ENCODE measurements at regions not wholly inside any gene's neighbourhood (a gene's known extent, or its start where the extent isn't known, plus 50 kb on each side); places are given as distances from the start of the nearest gene placed in this dataset.

DNA sequence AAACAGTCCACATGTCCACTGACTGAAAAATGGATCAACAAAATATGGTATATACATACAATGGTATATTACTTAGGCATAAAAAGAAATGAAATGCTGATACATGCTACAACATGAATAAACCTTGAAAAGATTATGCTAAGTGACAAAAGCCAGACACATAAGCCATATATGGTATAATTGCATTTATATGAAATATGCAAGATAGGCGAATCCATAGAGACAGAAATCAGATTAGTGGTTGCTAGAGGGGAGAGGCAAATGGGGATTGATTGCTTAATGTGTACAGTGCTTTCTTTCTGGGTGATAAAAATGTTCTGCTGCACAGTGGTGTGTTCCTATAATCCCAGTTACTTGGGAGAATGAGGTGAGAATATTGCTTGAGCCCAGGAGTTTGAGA lies 171.0 kb downstream of the CYP26B1 start:
- Mint-ChIP-seq H3K4me3 (ENCODE audit: unreplicated experiment) (no peak overlapping the region), H3K4me1 (ENCODE audit: unreplicated experiment) (no peaks in the 10 kb centered on the region), H3K27me3 (ENCODE audit: unreplicated experiment) (peaks cover 79% of the 10 kb centered on the region), H3K9me3 (ENCODE audit: unreplicated experiment) (peaks cover 25% of the 10 kb centered on the region), H3K27ac (ENCODE audit: unreplicated experiment) (no peak overlapping the region), H3K36me3 (ENCODE audit: unreplicated experiment) (no peaks in the 10 kb centered on the region)
- DNase-seq (ENCODE audit: extremely low spot score, unreplicated experiment), result no peak
- TF ChIP-seq, protein P1, sequence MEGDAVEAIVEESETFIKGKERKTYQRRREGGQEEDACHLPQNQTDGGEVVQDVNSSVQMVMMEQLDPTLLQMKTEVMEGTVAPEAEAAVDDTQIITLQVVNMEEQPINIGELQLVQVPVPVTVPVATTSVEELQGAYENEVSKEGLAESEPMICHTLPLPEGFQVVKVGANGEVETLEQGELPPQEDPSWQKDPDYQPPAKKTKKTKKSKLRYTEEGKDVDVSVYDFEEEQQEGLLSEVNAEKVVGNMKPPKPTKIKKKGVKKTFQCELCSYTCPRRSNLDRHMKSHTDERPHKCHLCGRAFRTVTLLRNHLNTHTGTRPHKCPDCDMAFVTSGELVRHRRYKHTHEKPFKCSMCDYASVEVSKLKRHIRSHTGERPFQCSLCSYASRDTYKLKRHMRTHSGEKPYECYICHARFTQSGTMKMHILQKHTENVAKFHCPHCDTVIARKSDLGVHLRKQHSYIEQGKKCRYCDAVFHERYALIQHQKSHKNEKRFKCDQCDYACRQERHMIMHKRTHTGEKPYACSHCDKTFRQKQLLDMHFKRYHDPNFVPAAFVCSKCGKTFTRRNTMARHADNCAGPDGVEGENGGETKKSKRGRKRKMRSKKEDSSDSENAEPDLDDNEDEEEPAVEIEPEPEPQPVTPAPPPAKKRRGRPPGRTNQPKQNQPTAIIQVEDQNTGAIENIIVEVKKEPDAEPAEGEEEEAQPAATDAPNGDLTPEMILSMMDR (IDR thresholded peaks at IDR 0.05), result no peak

DNA sequence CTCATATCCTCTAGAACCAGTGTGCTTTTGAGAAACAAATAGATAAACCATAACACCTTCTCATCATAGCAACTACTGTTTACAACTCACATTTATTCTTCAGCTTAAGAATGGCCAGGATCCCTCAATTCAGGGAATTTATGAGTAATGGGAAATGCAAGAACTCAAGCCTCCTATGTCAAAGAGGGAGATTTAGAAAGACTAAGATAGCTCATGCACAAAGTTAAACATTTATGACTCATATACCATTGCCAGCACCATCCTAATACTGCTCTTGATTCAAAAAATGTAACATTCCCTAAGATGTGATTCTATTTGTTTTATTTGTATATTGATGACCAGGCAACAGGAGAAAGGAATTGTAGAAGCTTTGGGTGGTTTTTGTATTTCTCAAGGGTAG lies 172.8 kb downstream of the CYP26B1 start:
- TF ChIP-seq, protein P1 (IDR thresholded peaks at IDR 0.05), result no peak
- Mint-ChIP-seq H3K4me3 (ENCODE audit: unreplicated experiment) (no peak overlapping the region), H3K4me1 (ENCODE audit: unreplicated experiment) (no peaks in the 10 kb centered on the region), H3K27ac (ENCODE audit: unreplicated experiment) (no peak overlapping the region), H3K27me3 (ENCODE audit: unreplicated experiment) (peaks cover 75% of the 10 kb centered on the region), H3K36me3 (ENCODE audit: unreplicated experiment) (no peaks in the 10 kb centered on the region), H3K9me3 (ENCODE audit: unreplicated experiment) (peaks cover 14% of the 10 kb centered on the region)
- DNase-seq (ENCODE audit: extremely low spot score, unreplicated experiment), result no peak

DNA sequence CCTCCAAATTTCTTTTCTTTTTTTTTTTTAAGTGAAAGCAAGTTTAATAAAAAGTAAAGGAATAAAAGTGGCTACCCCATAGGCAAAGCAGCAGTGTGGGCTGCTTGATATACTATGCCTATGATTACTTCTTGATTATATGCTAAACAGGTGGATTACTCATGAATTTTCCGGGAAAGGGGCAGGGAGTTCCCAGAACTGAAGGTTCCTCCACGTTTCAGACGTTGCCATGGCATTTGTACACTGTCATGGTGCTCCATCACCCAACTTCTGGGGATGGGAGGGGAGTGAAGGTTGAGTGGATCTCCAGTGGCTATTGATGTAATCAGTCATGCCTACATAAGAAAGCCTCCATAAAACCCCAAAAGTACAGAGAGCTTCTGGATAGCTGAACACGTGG lies 176.2 kb downstream of the CYP26B1 start:
- no peak for DNase-seq (ENCODE audit: extremely low spot score, unreplicated experiment)
- no peaks in the 10 kb centered on the region for H3K36me3 Mint-ChIP-seq (ENCODE audit: unreplicated experiment)
- H3K9me3 Mint-ChIP-seq (ENCODE audit: unreplicated experiment), result no peaks in the 10 kb centered on the region
- TF ChIP-seq, protein P1 (IDR thresholded peaks at IDR 0.05), result no peak
- H3K27ac Mint-ChIP-seq (ENCODE audit: unreplicated experiment), result no peak overlapping the region
- H3K4me1 Mint-ChIP-seq (ENCODE audit: unreplicated experiment), result no peaks in the 10 kb centered on the region
- peaks cover 81% of the 10 kb centered on the region for H3K27me3 Mint-ChIP-seq (ENCODE audit: unreplicated experiment)
- H3K4me3 Mint-ChIP-seq (ENCODE audit: unreplicated experiment), result no peak overlapping the region

DNA sequence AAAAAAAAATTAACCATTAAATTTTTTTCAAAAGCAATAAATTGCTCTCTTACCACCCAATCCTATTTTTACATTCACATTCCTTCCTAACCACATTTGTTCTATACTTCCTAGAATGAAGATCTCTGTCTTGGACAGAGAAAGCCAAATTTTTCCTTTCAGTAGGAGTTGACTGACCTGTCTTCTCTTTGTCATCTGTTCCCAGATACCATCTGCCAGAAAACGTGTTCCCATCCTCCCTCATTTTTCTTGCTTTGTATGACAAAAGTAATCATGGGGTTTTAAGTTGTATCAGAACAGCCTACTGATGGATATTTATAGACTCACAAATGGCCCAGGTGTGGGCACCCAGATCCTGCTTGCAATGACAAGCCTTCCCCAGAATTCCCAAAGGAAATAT lies 182.1 kb downstream of the CYP26B1 start:
- no peak for DNase-seq (ENCODE audit: extremely low spot score, unreplicated experiment)
- Mint-ChIP-seq H3K9me3 (ENCODE audit: unreplicated experiment) (no peaks in the 10 kb centered on the region), H3K27me3 (ENCODE audit: unreplicated experiment) (peaks cover 48% of the 10 kb centered on the region), H3K4me3 (ENCODE audit: unreplicated experiment) (no peak overlapping the region), H3K4me1 (ENCODE audit: unreplicated experiment) (no peaks in the 10 kb centered on the region), H3K36me3 (ENCODE audit: unreplicated experiment) (no peaks in the 10 kb centered on the region), H3K27ac (ENCODE audit: unreplicated experiment) (no peak overlapping the region)
- TF ChIP-seq, protein P1 (IDR thresholded peaks at IDR 0.05), result no peak

DNA sequence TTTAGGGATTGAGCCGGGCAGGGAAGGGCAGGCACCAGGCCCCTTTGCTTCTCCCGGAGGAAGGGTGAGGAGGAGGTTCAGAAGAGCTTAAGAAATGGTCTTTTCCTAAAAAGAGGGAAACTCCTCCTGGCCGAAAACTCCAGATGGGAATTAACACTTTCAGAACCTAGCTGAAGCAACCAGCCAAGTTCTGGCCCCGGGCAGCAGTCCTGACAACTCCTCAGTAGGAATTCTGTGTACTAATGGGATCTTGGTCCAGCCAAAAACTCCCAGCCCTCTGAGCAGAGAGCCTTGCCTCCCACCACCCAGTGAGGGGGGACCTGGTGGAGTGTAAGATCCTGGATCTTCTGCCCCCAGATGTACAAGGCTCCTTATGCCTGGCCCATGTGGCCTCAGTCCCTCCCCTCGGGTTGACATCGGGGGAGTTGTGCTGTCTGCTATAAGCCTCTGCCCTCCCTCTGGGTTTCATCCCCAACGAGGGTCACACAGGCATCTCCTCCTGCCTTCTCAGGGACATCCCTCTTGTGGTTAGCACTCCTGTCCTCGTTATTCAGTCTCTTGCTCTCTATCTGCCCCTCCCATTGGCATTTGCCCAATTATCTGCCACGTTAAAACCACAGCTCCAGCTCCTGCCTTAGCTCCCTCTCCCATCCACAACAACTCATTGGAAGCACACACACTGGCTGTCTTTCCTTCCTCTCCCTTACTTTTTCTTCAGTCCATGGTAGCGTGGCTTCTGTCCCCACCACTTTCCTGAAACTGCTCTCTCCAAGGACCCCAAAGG lies 184.6 kb downstream of the CYP26B1 start:
- Mint-ChIP-seq H3K4me3 (ENCODE audit: unreplicated experiment) (no peak overlapping the region), H3K9me3 (ENCODE audit: unreplicated experiment) (peaks cover 14% of the 10 kb centered on the region), H3K4me1 (ENCODE audit: unreplicated experiment) (no peaks in the 10 kb centered on the region), H3K27ac (ENCODE audit: unreplicated experiment) (no peak overlapping the region), H3K36me3 (ENCODE audit: unreplicated experiment) (no peaks in the 10 kb centered on the region), H3K27me3 (ENCODE audit: unreplicated experiment) (peaks cover 33% of the 10 kb centered on the region)
- TF ChIP-seq, protein P1 (IDR thresholded peaks at IDR 0.05), result no peak
- DNase-seq (ENCODE audit: extremely low spot score, unreplicated experiment), result no peak

All from osteocyte (in vitro differentiated cells).